MM.1S (cell line): ENCODE measurements at regions not wholly inside any gene's neighbourhood (a gene's known extent, or its start where the extent isn't known, plus 50 kb on each side); places are given as distances from the start of the nearest gene placed in this dataset.

ENCODE experiments used
- DNase-seq: peaks from one replicate; pipeline ENCODE4 v3.0.0-alpha.2; 2015
- H2AFZ ChIP-seq: fragments of 300-600 bp; sonication (generic); 2 replicates; pipeline ENCODE4 v1.6.0; 2016; ENCODE audit warnings: antibody characterized with exemption, low read length
- H3F3A ChIP-seq: fragments of 300-600 bp; sonication (generic); 2 replicates; pipeline ENCODE4 v1.6.1; 2016; ENCODE audit warnings: mild to moderate bottlenecking, antibody characterized with exemption, low read length, moderate library complexity, mixed read lengths; ENCODE audit not compliant: insufficient read depth
- H3K27ac ChIP-seq: fragments of 300-600 bp; sonication (generic); 2 replicates; pipeline ENCODE4 v1.5.1; 2016; ENCODE audit warnings: mild to moderate bottlenecking, low read length
- H3K27me3 ChIP-seq: fragments of 300-600 bp; sonication (generic); replicated peaks from 2 replicates; pipeline ENCODE4 v1.6.0; 2016; ENCODE audit warnings: low read length; ENCODE audit not compliant: insufficient read depth
- H3K36me3 ChIP-seq: fragments of 300-600 bp; sonication (generic); replicated peaks from 2 replicates; pipeline ENCODE4 v1.6.1; 2016; ENCODE audit warnings: mild to moderate bottlenecking, low read length, mixed read lengths; ENCODE audit not compliant: insufficient read depth
- H3K4me1 ChIP-seq: fragments of 300-600 bp; sonication (generic); 2 replicates; pipeline ENCODE4 v1.6.1; 2016; ENCODE audit warnings: low read length, mixed read lengths
- H3K4me2 ChIP-seq: fragments of 300-600 bp; sonication (generic); 2 replicates; pipeline ENCODE4 v1.6.0; 2016; ENCODE audit warnings: low read depth, low read length
- H3K4me3 ChIP-seq: fragments of 300-600 bp; sonication (generic); 2 replicates; pipeline ENCODE4 v1.5.1; 2016; ENCODE audit warnings: low read length, mixed read lengths
- H3K79me2 ChIP-seq: fragments of 300-600 bp; sonication (generic); 2 replicates; pipeline ENCODE4 v1.6.1; 2016; ENCODE audit warnings: mixed run types, low read length, mixed read lengths
- H3K9ac ChIP-seq: fragments of 300-600 bp; sonication (generic); 2 replicates; pipeline ENCODE4 v1.6.1; 2016; ENCODE audit warnings: low read length, mixed read lengths
- H3K9me2 ChIP-seq: fragments of 300-600 bp; sonication (generic); replicated peaks from 2 replicates; pipeline ENCODE4 v1.6.1; 2016; ENCODE audit warnings: mild to moderate bottlenecking, low read length, mixed read lengths; ENCODE audit not compliant: insufficient read depth
- H3K9me3 ChIP-seq: fragments of 300-600 bp; sonication (generic); replicated peaks from 2 replicates; pipeline ENCODE4 v1.6.1; 2016; ENCODE audit warnings: mild to moderate bottlenecking, low read length, mixed read lengths; ENCODE audit not compliant: insufficient read depth
- H4K20me1 ChIP-seq: fragments of 300-600 bp; sonication (generic); 2 replicates; pipeline ENCODE4 v1.6.1; 2016; ENCODE audit warnings: mild to moderate bottlenecking, low read length, moderate library complexity, mixed read lengths; ENCODE audit not compliant: insufficient read depth
- CTCF ChIP-seq: fragments of 300-600 bp; sonication (generic); IDR thresholded peaks from 2 replicates; pipeline ENCODE4 v1.5.1; 2016; ENCODE audit warnings: antibody characterized with exemption, low read length, mixed read lengths
- EZH2 ChIP-seq: fragments of 300-600 bp; sonication (generic); optimal IDR thresholded peaks from 2 replicates; pipeline ENCODE3; 2017; ENCODE audit warnings: low read depth, mild to moderate bottlenecking, antibody characterized with exemption, low read length, mixed read lengths
- EZH2phosphoT487 ChIP-seq: fragments of 300-600 bp; sonication (generic); IDR thresholded peaks from 2 replicates; pipeline ENCODE4 v1.6.1; 2018; ENCODE audit warnings: antibody characterized with exemption, low read length

- Histone ChIP-seq H3K9me2 (no peaks in the 10 kb centered on the region), H3K4me3 (no peak overlapping the region), H3K27me3 (no peaks in the 10 kb centered on the region), H3K36me3 (no peaks in the 10 kb centered on the region), H3K9me3 (no peaks in the 10 kb centered on the region), H3K79me2 (no peaks in the 10 kb centered on the region), H3K9ac (no peak overlapping the region), H3F3A (no peaks in the 10 kb centered on the region), H3K4me2 (no peak overlapping the region), H3K27ac (no peak overlapping the region), H4K20me1 (no peaks in the 10 kb centered on the region), H2AFZ (no peak overlapping the region), H3K4me1 (peaks cover 15% of the 10 kb centered on the region; the same call in 1 of the 2 replicates)
- no peak for DNase-seq
- no peak for TF ChIP-seq EZH2
- TF ChIP-seq EZH2phosphoT487, result no peak
- TF ChIP-seq CTCF, result no peak
Observed at GRCh38 chr10:111357859-111358258, 281.0 kb downstream of the ADRA2A start.

- DNase-seq, result peak; percentile 82
- Histone ChIP-seq H3K36me3 (no peaks in the 10 kb centered on the region), H3K4me2 (no peak overlapping the region), H3K27ac (no peak overlapping the region), H3K79me2 (no peaks in the 10 kb centered on the region), H3K9ac (no peak overlapping the region), H3K4me3 (no peak overlapping the region), H4K20me1 (no peaks in the 10 kb centered on the region), H3K9me2 (no peaks in the 10 kb centered on the region), H2AFZ (peak overlapping the region; percentile 30), H3K9me3 (no peaks in the 10 kb centered on the region), H3F3A (no peaks in the 10 kb centered on the region), H3K4me1 (0 out of 2 replicates have a peak, but pooled peaks cover 5% of the 10 kb centered on the region), H3K27me3 (no peaks in the 10 kb centered on the region)
- TF ChIP-seq EZH2phosphoT487 (no peak), CTCF (peak; percentile 96)
Observed at GRCh38 chr10:111360260-111360925, 283.6 kb downstream of the ADRA2A start.

GRCh38 chr10:111367531-111367930, 290.7 kb downstream of the ADRA2A start:
- TF ChIP-seq CTCF (no peak), EZH2 (no peak), EZH2phosphoT487 (no peak)
- no peak overlapping the region for H3K9ac ChIP-seq
- no peaks in the 10 kb centered on the region for H3K9me2 ChIP-seq
- H3K27ac ChIP-seq, result no peak overlapping the region
- H3K4me1 ChIP-seq, result no peaks in the 10 kb centered on the region
- no peak for DNase-seq
- no peaks in the 10 kb centered on the region for H3K79me2 ChIP-seq
- no peak overlapping the region for H2AFZ ChIP-seq
- no peak overlapping the region for H3K4me3 ChIP-seq
- no peak overlapping the region for H3K4me2 ChIP-seq
- H3K36me3 ChIP-seq, result no peaks in the 10 kb centered on the region
- no peaks in the 10 kb centered on the region for H3K9me3 ChIP-seq
- H3K27me3 ChIP-seq, result no peaks in the 10 kb centered on the region
- H3F3A ChIP-seq, result no peaks in the 10 kb centered on the region
- no peaks in the 10 kb centered on the region for H4K20me1 ChIP-seq
